Immature natural killer cell (primary cell): ENCODE measurements at regions not wholly inside any gene's neighbourhood (a gene's known extent, or its start where the extent isn't known, plus 50 kb on each side); places are given as distances from the start of the nearest gene placed in this dataset.
"Not testable (repeated sequence)": the region's sequence is repeated elsewhere in the genome, so short reads cannot be mapped to it uniquely, and the experiment has no call there.

Experiments used
- DNase-seq, 3 donors: peaks; one replicate each; pipeline ENCODE4 v3.0.0; 2022; ENCODE audit warnings: mixed read lengths in 1 of 3
- H3K27ac Mint-ChIP-seq, 6 donors: one replicate each; pipeline ENCODE4 v1.8.0; 2020; ENCODE audit warnings: mixed read lengths in 6 of 6, mild to moderate bottlenecking in 5 of 6, inconsistent platforms in 4 of 6, moderate library complexity in 3 of 6
- H3K27me3 Mint-ChIP-seq, 3 donors: one replicate each; pipeline ENCODE4 v1.8.0; 2020 to 2021; ENCODE audit warnings: low read depth in 3 of 3, mild to moderate bottlenecking in 3 of 3, mixed read lengths in 3 of 3, moderate library complexity in 3 of 3, inconsistent platforms in 1 of 3
- H3K36me3 Mint-ChIP-seq, 3 donors: one replicate each; pipeline ENCODE4 v1.8.0; 2020; ENCODE audit warnings: mixed read lengths in 3 of 3, inconsistent platforms in 2 of 3, mild to moderate bottlenecking in 2 of 3
- H3K4me1 Mint-ChIP-seq, 2 donors: one replicate each; pipeline ENCODE4 v1.8.0; 2020; ENCODE audit warnings: inconsistent platforms in 2 of 2, mild to moderate bottlenecking in 2 of 2, mixed read lengths in 2 of 2, moderate library complexity in 1 of 2
- H3K4me3 Mint-ChIP-seq, 5 donors: one replicate each; pipeline ENCODE4 v1.8.0; 2020; ENCODE audit warnings: mild to moderate bottlenecking in 5 of 5, mixed read lengths in 5 of 5, inconsistent platforms in 3 of 5, moderate library complexity in 3 of 5
- H3K9me3 Mint-ChIP-seq, 6 donors: one replicate each; pipeline ENCODE4 v1.8.0; 2020; ENCODE audit warnings: mild to moderate bottlenecking in 6 of 6, mixed read lengths in 6 of 6, inconsistent platforms in 4 of 6, moderate library complexity in 3 of 6

DNA sequence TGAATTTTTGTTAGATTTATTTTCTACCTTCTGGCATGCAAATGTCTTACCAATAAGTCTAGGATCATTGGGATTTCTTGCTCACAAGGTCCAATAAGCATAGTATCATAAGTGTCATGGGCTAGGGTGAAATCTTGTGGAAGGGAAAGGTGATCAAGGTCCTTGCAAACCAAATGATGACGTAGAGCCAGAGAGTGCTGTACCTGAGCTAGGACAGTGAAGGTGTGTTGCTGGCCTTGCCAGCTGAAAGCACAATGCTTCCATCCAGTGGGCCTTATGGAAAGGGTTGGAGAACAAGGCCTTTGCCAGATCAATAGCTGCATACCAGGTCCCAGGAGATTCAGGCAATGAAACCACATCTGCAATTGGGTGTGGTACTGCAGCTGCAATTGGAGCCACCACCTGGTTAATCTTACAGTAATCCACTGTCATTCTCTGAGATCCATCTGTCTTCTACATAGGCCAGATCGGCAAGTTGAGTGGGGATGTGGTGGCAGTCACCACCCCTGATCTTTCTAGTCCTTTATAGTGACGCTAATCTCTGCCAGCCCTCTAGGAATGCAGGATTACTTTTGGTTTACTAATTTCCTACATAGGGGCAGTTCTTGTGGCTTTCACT, 208.9 kb upstream of the MYL2 start:
- H3K4me3 Mint-ChIP-seq, result no peak overlapping the region
- no peaks in the 10 kb centered on the region for H3K4me1 Mint-ChIP-seq
- no peaks in the 10 kb centered on the region for H3K36me3 Mint-ChIP-seq
- no peak for DNase-seq
- H3K27ac Mint-ChIP-seq, result no peak overlapping the region
- H3K27me3 Mint-ChIP-seq, result peaks cover 0 to 3% (median 3%) of the 10 kb centered on the region in 3 donors
- no peaks in the 10 kb centered on the region for H3K9me3 Mint-ChIP-seq

GRCh38 chr12:111126331-111126730, 206.0 kb upstream of the MYL2 start:
- H3K27ac Mint-ChIP-seq, result no peak overlapping the region
- H3K36me3 Mint-ChIP-seq, result no peaks in the 10 kb centered on the region
- H3K4me1 Mint-ChIP-seq, result no peaks in the 10 kb centered on the region
- no peak for DNase-seq
- no peak overlapping the region for H3K4me3 Mint-ChIP-seq
- H3K9me3 Mint-ChIP-seq, result no peaks in the 10 kb centered on the region
- H3K27me3 Mint-ChIP-seq, result peaks cover 0 to 5% (median 3%) of the 10 kb centered on the region in 3 donors

DNA sequence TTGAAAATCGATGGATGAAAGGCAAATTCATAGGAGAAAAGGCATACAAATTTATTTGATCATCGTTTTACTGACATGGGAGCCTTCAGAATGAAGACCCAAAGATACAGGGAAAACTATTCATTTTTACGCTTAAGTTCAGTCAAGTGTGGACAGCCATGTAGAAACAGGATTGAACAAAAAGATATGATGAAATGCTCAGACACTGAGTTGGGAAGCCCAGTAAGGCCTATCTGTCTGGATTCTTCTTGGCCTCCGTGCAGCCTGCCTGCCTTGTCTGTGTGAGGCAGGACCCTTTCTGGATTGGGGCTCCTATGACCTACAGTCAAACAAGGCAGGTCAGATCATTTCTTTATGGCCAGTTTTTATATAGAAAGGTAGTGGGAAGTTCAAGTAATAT, 203.8 kb upstream of the MYL2 start:
- Mint-ChIP-seq H3K36me3 (no peaks in the 10 kb centered on the region), H3K4me3 (no peak overlapping the region), H3K27me3 (peaks cover 0 to 3% (median 3%) of the 10 kb centered on the region in 3 donors), H3K4me1 (no peaks in the 10 kb centered on the region), H3K9me3 (no peaks in the 10 kb centered on the region), H3K27ac (no peak overlapping the region)
- no peak for DNase-seq

GRCh38 chr12:111123390-111123789, 203.0 kb upstream of the MYL2 start:
- no peak for DNase-seq
- no peak overlapping the region for H3K27ac Mint-ChIP-seq
- H3K4me1 Mint-ChIP-seq, result no peaks in the 10 kb centered on the region
- no peak overlapping the region for H3K4me3 Mint-ChIP-seq
- no peaks in the 10 kb centered on the region for H3K36me3 Mint-ChIP-seq
- H3K9me3 Mint-ChIP-seq, result no peaks in the 10 kb centered on the region
- H3K27me3 Mint-ChIP-seq, result peaks cover 0 to 3% (median 3%) of the 10 kb centered on the region in 3 donors

GRCh38 chr12:111122458-111122878, 202.1 kb upstream of the MYL2 start:
- Mint-ChIP-seq H3K27ac (no peak overlapping the region), H3K4me3 (no peak overlapping the region), H3K27me3 (peaks cover 0 to 3% (median 1%) of the 10 kb centered on the region in 3 donors), H3K4me1 (no peaks in the 10 kb centered on the region), H3K36me3 (no peaks in the 10 kb centered on the region), H3K9me3 (no peaks in the 10 kb centered on the region)
- no peak for DNase-seq

- Mint-ChIP-seq H3K4me3 (no peak overlapping the region), H3K36me3 (no peaks in the 10 kb centered on the region), H3K27me3 (peaks cover 0 to 3% (median 1%) of the 10 kb centered on the region in 3 donors), H3K27ac (no peak overlapping the region), H3K4me1 (no peaks in the 10 kb centered on the region), H3K9me3 (no peaks in the 10 kb centered on the region)
- no peak for DNase-seq
Observed at GRCh38 chr12:111121840-111122239, 201.5 kb upstream of the MYL2 start.

- Mint-ChIP-seq H3K4me3 (no peak overlapping the region), H3K9me3 (peaks cover 0 to 2% (median 0%) of the 10 kb centered on the region in 6 donors), H3K27me3 (peaks cover 0 to 4% (median 3%) of the 10 kb centered on the region in 3 donors), H3K36me3 (no peaks in the 10 kb centered on the region), H3K4me1 (no peaks in the 10 kb centered on the region), H3K27ac (no peak overlapping the region)
- DNase-seq, result no peak
Observed at GRCh38 chr12:111120578-111120977, 200.2 kb upstream of the MYL2 start.

GRCh38 chr12:111117017-111117416, 196.6 kb upstream of the MYL2 start:
- Mint-ChIP-seq H3K27me3 (peaks cover 0 to 6% (median 0%) of the 10 kb centered on the region in 3 donors), H3K9me3 (peaks cover 0 to 2% (median 0%) of the 10 kb centered on the region in 6 donors), H3K4me1 (no peaks in the 10 kb centered on the region), H3K36me3 (no peaks in the 10 kb centered on the region), H3K4me3 (no peak overlapping the region), H3K27ac (no peak overlapping the region)
- no peak for DNase-seq

DNA sequence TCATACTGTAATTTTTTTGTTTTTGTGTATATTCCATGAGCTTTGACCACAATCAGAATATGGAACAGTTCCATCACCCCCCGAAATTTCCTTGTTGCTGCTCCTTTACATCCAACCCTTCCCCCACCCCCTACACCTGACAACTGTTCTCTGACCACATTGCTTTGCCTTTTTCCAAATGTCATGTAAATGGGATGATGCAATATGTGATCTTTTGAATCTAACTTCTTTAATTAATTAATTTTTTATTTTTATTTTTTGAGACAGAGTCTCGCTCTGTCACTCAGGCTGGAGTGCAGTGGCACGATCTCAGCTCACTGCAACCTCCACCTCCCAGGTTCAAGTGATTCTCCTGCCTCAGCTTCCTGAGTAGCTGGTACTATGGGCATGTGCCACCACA, 192.9 kb upstream of the MYL2 start:
- H3K27me3 Mint-ChIP-seq, DNase-seq, H3K4me3 Mint-ChIP-seq, H3K4me1 Mint-ChIP-seq, H3K27ac Mint-ChIP-seq, H3K36me3 Mint-ChIP-seq, H3K9me3 Mint-ChIP-seq: not testable (repeated sequence)

DNA sequence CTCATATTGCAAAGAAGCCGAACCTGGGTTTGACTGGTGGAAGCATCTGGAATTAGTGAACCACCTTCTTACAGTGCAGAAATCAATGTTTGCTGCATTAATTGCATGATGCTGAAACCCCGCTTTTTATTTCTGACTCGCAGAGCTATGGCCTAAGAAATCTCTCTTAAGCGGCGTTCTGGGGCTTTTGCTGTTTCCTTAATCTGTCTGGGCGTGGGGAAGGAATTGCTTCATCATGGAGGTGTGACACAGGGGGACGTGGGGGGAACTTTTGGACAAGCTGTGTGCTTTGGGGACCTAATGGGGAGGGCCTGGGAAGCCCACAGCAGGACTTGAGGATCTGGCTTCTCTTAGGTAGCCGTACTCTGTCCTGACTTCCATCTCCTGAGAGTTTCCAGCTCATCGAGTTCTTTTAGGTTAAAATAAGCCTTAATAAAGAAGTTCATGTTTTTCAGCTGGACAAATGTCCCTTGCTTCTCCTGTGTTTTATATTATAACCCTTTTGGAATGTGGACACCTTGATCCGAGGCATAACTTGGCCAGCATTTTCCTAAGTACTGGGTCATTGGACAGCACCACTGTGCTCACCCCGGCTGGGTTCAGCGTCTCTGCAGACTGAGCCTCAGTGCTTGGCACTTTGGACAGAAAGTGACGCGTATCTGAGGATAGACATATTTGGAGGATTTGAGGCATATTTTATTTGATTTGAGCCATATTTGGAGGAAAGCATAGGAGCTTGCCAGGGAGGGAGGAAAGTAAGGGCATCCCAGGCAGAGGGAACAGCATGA, 192.1 kb upstream of the MYL2 start:
- Mint-ChIP-seq H3K4me1 (no peaks in the 10 kb centered on the region), H3K27me3 (peaks cover 3 to 7% (median 3%) of the 10 kb centered on the region in 3 donors), H3K36me3 (no peaks in the 10 kb centered on the region), H3K27ac (no peak overlapping the region), H3K9me3 (peaks cover 0 to 2% (median 0%) of the 10 kb centered on the region in 6 donors), H3K4me3 (no peak overlapping the region)
- DNase-seq, result no peak

DNA sequence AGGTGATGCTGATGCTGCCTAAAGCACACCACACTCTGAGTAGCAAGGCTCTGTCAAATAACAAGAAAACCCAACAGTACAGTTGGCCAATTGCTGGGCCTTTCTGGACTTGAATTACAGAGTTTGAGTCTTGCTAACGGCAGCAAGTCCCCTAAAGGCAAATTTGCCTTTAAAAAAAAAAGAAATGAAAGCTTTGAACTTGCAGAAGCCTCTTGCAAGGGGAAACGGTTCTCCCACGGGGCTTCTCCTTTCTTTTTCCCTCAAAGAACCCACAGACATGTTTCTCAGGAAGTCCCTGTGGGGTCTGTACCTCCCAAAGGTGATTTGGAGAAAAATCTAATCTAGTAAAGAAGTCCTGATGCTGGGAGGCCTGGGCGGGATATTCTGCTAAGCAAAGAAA, 191.3 kb upstream of the MYL2 start:
- Mint-ChIP-seq H3K36me3 (no peaks in the 10 kb centered on the region), H3K27ac (no peak overlapping the region), H3K4me1 (no peaks in the 10 kb centered on the region), H3K27me3 (peaks cover 3 to 7% (median 3%) of the 10 kb centered on the region in 3 donors), H3K9me3 (peaks cover 0 to 2% (median 0%) of the 10 kb centered on the region in 6 donors), H3K4me3 (no peak overlapping the region)
- no peak for DNase-seq

DNA sequence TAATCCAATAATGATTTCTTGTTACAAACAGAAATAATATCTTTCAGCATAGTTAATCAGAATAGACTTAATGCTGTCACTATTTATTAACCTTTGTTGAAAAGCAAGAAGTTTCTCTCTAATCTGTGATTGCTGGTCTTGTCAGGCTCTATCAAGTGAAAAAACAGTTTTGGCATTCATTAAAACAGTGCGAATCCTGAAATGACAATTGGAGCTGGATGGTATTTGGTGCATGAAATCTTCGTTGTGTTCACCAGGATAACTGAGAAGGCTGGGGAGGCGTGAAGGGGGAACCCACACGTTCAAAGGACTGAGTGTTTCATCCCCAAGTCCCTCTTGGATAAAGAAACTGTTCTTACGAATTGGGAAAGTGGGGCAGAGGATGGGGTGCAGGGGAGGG, 190.2 kb upstream of the MYL2 start:
- H3K27ac Mint-ChIP-seq, result no peak overlapping the region
- DNase-seq, result no peak
- peaks cover 3 to 4% (median 3%) of the 10 kb centered on the region in 3 donors for H3K27me3 Mint-ChIP-seq
- no peak overlapping the region for H3K4me3 Mint-ChIP-seq
- H3K4me1 Mint-ChIP-seq, result no peaks in the 10 kb centered on the region
- H3K9me3 Mint-ChIP-seq, result no peaks in the 10 kb centered on the region
- no peaks in the 10 kb centered on the region for H3K36me3 Mint-ChIP-seq

GRCh38 chr12:111108726-111109125, 188.3 kb upstream of the MYL2 start:
- Mint-ChIP-seq H3K9me3 (no peaks in the 10 kb centered on the region), H3K27me3 (peaks cover 3% of the 10 kb centered on the region in 3 donors), H3K4me3 (no peak overlapping the region), H3K4me1 (no peaks in the 10 kb centered on the region), H3K36me3 (no peaks in the 10 kb centered on the region), H3K27ac (no peak overlapping the region)
- DNase-seq, result no peak

DNA sequence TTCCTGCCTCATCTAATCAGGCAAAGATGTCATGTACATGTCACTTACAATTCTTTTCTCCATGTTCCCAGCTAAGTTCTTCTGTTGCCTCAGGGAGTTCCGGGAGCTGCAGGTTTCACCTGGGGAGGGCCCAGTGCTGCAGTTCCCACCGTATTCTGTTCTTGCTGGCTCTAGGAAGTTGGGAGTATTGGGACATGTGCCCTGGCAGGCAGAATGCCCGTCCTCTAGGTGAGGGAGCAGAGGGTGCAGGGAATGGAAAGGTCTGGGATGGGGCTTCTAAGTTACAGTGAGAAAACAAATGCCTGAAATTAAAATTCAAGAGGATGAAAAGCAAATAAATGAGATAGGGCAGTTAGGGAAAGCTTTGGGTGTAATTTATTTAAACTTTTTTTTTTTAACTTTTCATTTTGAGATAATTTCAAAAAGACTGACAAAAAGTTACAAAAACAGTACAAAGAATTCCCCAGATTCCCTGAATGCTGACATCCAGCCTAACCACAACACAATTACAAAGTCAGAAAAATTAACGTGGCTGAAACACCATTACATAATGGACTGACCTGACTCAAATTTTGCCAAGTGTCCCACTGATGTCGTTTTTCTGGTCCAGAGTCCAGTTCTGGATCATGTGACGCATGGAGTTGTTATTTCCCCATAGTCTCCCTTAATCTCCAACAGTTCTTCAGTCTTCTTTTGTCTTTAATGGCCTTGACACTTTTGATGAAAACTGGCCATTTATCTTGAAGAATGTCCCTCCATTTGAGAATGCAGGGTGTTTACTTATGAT, 187.2 kb upstream of the MYL2 start:
- Mint-ChIP-seq H3K27ac (no peak overlapping the region), H3K27me3 (peaks cover 3% of the 10 kb centered on the region in 3 donors), H3K4me3 (no peak overlapping the region), H3K4me1 (no peaks in the 10 kb centered on the region), H3K9me3 (no peaks in the 10 kb centered on the region), H3K36me3 (no peaks in the 10 kb centered on the region)
- no peak for DNase-seq
